ENCODE measurements at regions not wholly inside any gene's neighbourhood (a gene's known extent, or its start where the extent isn't known, plus 50 kb on each side); places are given as distances from the start of the nearest gene placed in this dataset.
"Not testable (repeated sequence)": the region's sequence is repeated elsewhere in the genome, so short reads cannot be mapped to it uniquely, and the experiment has no call there.

- H3K27me3 Mint-ChIP-seq = peaks cover 25% of the 10 kb centered on the region
- no peak overlapping the region for H3K4me3 Mint-ChIP-seq
- no peak overlapping the region for H3K27ac Mint-ChIP-seq
- peaks cover 3% of the 10 kb centered on the region for H3K9me3 Mint-ChIP-seq
- no peaks in the 10 kb centered on the region for H3K36me3 Mint-ChIP-seq (ENCODE audit: low read depth)
- H3K4me1 Mint-ChIP-seq (ENCODE audit: low read depth) = no peaks in the 10 kb centered on the region
Observed at GRCh38 chr4:147137280-147137679, 191.6 kb upstream of the TTC29 start.

GRCh38 chr4:147138171-147138570 lies 192.5 kb upstream of the TTC29 start:
- Mint-ChIP-seq H3K36me3 (ENCODE audit: low read depth) (no peaks in the 10 kb centered on the region), H3K27ac (no peak overlapping the region), H3K4me1 (ENCODE audit: low read depth) (no peaks in the 10 kb centered on the region), H3K4me3 (no peak overlapping the region), H3K9me3 (peaks cover 3% of the 10 kb centered on the region), H3K27me3 (peaks cover 25% of the 10 kb centered on the region)

GRCh38 chr4:147139455-147140198 lies 194.0 kb upstream of the TTC29 start:
- Mint-ChIP-seq H3K36me3 (ENCODE audit: low read depth) (no peaks in the 10 kb centered on the region), H3K4me3 (no peak overlapping the region), H3K4me1 (ENCODE audit: low read depth) (no peaks in the 10 kb centered on the region), H3K27ac (no peak overlapping the region), H3K9me3 (peaks cover 3% of the 10 kb centered on the region), H3K27me3 (peaks cover 20% of the 10 kb centered on the region)

- Mint-ChIP-seq H3K4me3 (no peak overlapping the region), H3K27ac (no peak overlapping the region), H3K4me1 (ENCODE audit: low read depth) (no peaks in the 10 kb centered on the region), H3K36me3 (ENCODE audit: low read depth) (no peaks in the 10 kb centered on the region), H3K9me3 (no peaks in the 10 kb centered on the region), H3K27me3 (peaks cover 20% of the 10 kb centered on the region)
Observed at GRCh38 chr4:147151763-147152162, 206.1 kb upstream of the TTC29 start.

- Mint-ChIP-seq H3K36me3 (ENCODE audit: low read depth) (no peaks in the 10 kb centered on the region), H3K27me3 (peaks cover 37% of the 10 kb centered on the region), H3K4me1 (ENCODE audit: low read depth) (no peaks in the 10 kb centered on the region), H3K27ac (no peak overlapping the region), H3K4me3 (no peak overlapping the region), H3K9me3 (no peaks in the 10 kb centered on the region)
Observed at GRCh38 chr4:147157860-147158701, 212.4 kb upstream of the TTC29 start.

GRCh38 chr4:147160908-147161513 lies 215.3 kb upstream of the TTC29 start:
- Mint-ChIP-seq H3K4me3 (no peak overlapping the region), H3K9me3 (no peaks in the 10 kb centered on the region), H3K27me3 (peaks cover 35% of the 10 kb centered on the region), H3K4me1 (ENCODE audit: low read depth) (no peaks in the 10 kb centered on the region), H3K36me3 (ENCODE audit: low read depth) (no peaks in the 10 kb centered on the region), H3K27ac (no peak overlapping the region)

- no peaks in the 10 kb centered on the region for H3K4me1 Mint-ChIP-seq (ENCODE audit: low read depth)
- no peak overlapping the region for H3K27ac Mint-ChIP-seq
- no peaks in the 10 kb centered on the region for H3K9me3 Mint-ChIP-seq
Observed at GRCh38 chr4:147163311-147163710, 217.6 kb upstream of the TTC29 start.

GRCh38 chr4:147168200-147168599 lies 222.5 kb upstream of the TTC29 start:
- H3K4me3 Mint-ChIP-seq; H3K9me3 Mint-ChIP-seq; H3K27ac Mint-ChIP-seq; H3K4me1 Mint-ChIP-seq (ENCODE audit: low read depth); H3K36me3 Mint-ChIP-seq (ENCODE audit: low read depth); H3K27me3 Mint-ChIP-seq: not testable (repeated sequence)

More at GRCh38 chr4:147163311-147163710, 217.6 kb upstream of the TTC29 start:
- no peak overlapping the region for H3K4me3 Mint-ChIP-seq
- peaks cover 24% of the 10 kb centered on the region for H3K27me3 Mint-ChIP-seq
- no peaks in the 10 kb centered on the region for H3K36me3 Mint-ChIP-seq (ENCODE audit: low read depth)

GRCh38 chr4:147173322-147173721 lies 227.7 kb upstream of the TTC29 start:
- H3K4me3 Mint-ChIP-seq = no peak overlapping the region

GRCh38 chr4:147173797-147174432 lies 228.3 kb upstream of the TTC29 start:
- H3K27ac Mint-ChIP-seq = no peak overlapping the region

More at GRCh38 chr4:147173322-147173721, 227.7 kb upstream of the TTC29 start:
- Mint-ChIP-seq H3K4me1 (ENCODE audit: low read depth) (no peaks in the 10 kb centered on the region), H3K27me3 (no peaks in the 10 kb centered on the region), H3K9me3 (no peaks in the 10 kb centered on the region), H3K27ac (no peak overlapping the region), H3K36me3 (ENCODE audit: low read depth) (no peaks in the 10 kb centered on the region)

GRCh38 chr4:147174591-147174990 lies 228.9 kb upstream of the TTC29 start:
- H3K27me3 Mint-ChIP-seq = no peaks in the 10 kb centered on the region
- no peak overlapping the region for H3K4me3 Mint-ChIP-seq
- no peaks in the 10 kb centered on the region for H3K4me1 Mint-ChIP-seq (ENCODE audit: low read depth)
- no peak overlapping the region for H3K27ac Mint-ChIP-seq
- H3K36me3 Mint-ChIP-seq (ENCODE audit: low read depth) = no peaks in the 10 kb centered on the region
- no peaks in the 10 kb centered on the region for H3K9me3 Mint-ChIP-seq

More at GRCh38 chr4:147173797-147174432, 228.3 kb upstream of the TTC29 start:
- Mint-ChIP-seq H3K36me3 (ENCODE audit: low read depth) (no peaks in the 10 kb centered on the region), H3K4me3 (no peak overlapping the region), H3K27me3 (no peaks in the 10 kb centered on the region), H3K4me1 (ENCODE audit: low read depth) (no peaks in the 10 kb centered on the region), H3K9me3 (no peaks in the 10 kb centered on the region)

GRCh38 chr4:147175460-147176025 lies 229.9 kb upstream of the TTC29 start:
- Mint-ChIP-seq H3K4me1 (ENCODE audit: low read depth) (no peaks in the 10 kb centered on the region), H3K27me3 (no peaks in the 10 kb centered on the region), H3K36me3 (ENCODE audit: low read depth) (no peaks in the 10 kb centered on the region), H3K4me3 (no peak overlapping the region), H3K9me3 (no peaks in the 10 kb centered on the region), H3K27ac (no peak overlapping the region)

- no peaks in the 10 kb centered on the region for H3K36me3 Mint-ChIP-seq (ENCODE audit: low read depth)
- no peaks in the 10 kb centered on the region for H3K27me3 Mint-ChIP-seq
- H3K4me1 Mint-ChIP-seq (ENCODE audit: low read depth) = no peaks in the 10 kb centered on the region
- no peaks in the 10 kb centered on the region for H3K9me3 Mint-ChIP-seq
- H3K27ac Mint-ChIP-seq = no peak overlapping the region
- H3K4me3 Mint-ChIP-seq = no peak overlapping the region
Observed at GRCh38 chr4:147182041-147182440, 236.4 kb upstream of the TTC29 start.

- Mint-ChIP-seq H3K27ac (no peak overlapping the region), H3K9me3 (peaks cover 4% of the 10 kb centered on the region), H3K4me1 (ENCODE audit: low read depth) (no peaks in the 10 kb centered on the region), H3K27me3 (peaks cover 6% of the 10 kb centered on the region), H3K4me3 (no peak overlapping the region), H3K36me3 (ENCODE audit: low read depth) (no peaks in the 10 kb centered on the region)
Observed at GRCh38 chr4:147192679-147193078, 247.0 kb upstream of the TTC29 start.

Data from stimulated activated naive CD8-positive, alpha-beta T cell treated with anti-CD3 and anti-CD28 coated beads, Interleukin-15, Interleukin-2, amounts not matched to agents 100 ng/mL and 50 ng/mL, for 24 hours (primary cell).